ENCODE measurements at regions not wholly inside any gene's neighbourhood (a gene's known extent, or its start where the extent isn't known, plus 50 kb on each side); places are given as distances from the start of the nearest gene placed in this dataset.
"Not testable (repeated sequence)": the region's sequence is repeated elsewhere in the genome, so short reads cannot be mapped to it uniquely, and the experiment has no call there.

DNA sequence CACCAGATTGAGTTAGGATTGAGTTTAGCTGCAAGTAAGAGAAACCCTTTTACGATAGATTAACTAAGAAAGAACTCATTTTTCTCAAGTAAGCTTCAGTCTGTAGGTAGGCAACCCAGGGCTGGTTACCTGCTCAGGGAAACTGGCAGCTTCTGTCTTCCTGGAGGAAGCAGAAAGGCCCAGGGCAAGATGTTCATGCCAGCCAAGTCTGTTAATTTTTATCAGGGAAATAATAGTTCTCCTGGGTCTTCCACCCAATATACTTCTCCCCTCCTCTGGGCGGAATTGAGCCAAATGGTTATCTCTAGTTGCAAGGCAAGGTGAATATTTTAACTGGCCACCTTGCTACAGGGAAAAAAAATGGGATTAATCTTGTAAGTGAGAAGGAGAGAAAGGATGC is 98.2 kb downstream of the UTRN start:
- Mint-ChIP-seq H3K27me3 (ENCODE audit: insufficient read depth) (no peaks in the 10 kb centered on the region), H3K27ac (no peak overlapping the region), H3K4me1 (ENCODE audit: low read depth) (peaks cover 15% of the 10 kb centered on the region), H3K36me3 (ENCODE audit: low read depth) (peaks cover 33% of the 10 kb centered on the region), H3K9me3 (peaks cover 20% of the 10 kb centered on the region), H3K4me3 (no peak overlapping the region)
- no peak for DNase-seq (ENCODE audit: low spot score)
- intact Hi-C loops (cut with micrococcal nuclease), result no loop called here

DNA sequence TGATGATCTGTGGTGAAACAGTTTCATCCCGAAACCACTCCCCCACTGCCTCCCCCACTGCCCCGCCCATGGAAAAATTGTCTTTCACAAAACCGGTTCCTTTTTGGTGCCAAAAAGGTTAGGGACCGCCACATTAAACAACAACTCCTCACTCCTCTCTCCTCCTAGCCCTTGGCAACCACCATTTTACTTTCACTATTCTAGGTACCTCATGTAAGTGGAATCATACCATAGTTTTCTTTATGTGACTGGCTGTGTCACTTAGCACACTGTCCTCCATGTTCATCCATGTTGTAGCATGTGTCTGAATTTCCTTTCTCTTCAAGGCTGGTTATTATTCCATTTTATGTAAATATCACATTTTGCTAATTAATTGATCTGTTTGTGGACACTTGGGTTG is 99.3 kb downstream of the UTRN start:
- Mint-ChIP-seq H3K36me3 (ENCODE audit: low read depth) (peaks cover 27% of the 10 kb centered on the region), H3K4me3 (no peak overlapping the region), H3K9me3 (peaks cover 19% of the 10 kb centered on the region), H3K27me3 (ENCODE audit: insufficient read depth) (no peaks in the 10 kb centered on the region), H3K4me1 (ENCODE audit: low read depth) (peaks cover 19% of the 10 kb centered on the region), H3K27ac (no peak overlapping the region)
- intact Hi-C loops (cut with micrococcal nuclease), result no loop called here
- DNase-seq (ENCODE audit: low spot score), result no peak

DNA sequence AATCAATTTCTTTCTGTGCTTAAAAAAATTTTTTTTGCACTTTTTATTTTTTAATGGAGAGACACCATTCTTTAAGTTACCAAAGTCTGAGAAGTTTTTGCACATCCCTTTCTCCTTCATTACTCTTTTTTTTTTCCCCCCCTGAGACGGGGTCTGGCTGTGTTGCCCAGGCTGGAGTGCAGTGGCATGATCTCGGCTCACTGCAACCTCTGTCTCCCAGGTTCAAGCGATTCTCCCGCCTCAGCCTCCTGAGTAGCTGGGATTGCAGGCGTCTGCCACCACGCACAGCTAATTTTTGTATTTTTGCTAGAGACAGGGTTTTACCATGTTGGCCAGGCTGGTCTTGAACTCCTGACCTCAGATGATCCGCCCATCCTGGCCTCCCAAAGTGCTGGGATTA is 104.3 kb downstream of the UTRN start:
- H3K27ac Mint-ChIP-seq; H3K27me3 Mint-ChIP-seq (ENCODE audit: insufficient read depth); H3K4me3 Mint-ChIP-seq; DNase-seq (ENCODE audit: low spot score); intact Hi-C loops (cut with micrococcal nuclease); H3K9me3 Mint-ChIP-seq: not testable (repeated sequence)
- peaks cover 31% of the 10 kb centered on the region for H3K4me1 Mint-ChIP-seq (ENCODE audit: low read depth)
- peaks cover 25% of the 10 kb centered on the region for H3K36me3 Mint-ChIP-seq (ENCODE audit: low read depth)

DNA sequence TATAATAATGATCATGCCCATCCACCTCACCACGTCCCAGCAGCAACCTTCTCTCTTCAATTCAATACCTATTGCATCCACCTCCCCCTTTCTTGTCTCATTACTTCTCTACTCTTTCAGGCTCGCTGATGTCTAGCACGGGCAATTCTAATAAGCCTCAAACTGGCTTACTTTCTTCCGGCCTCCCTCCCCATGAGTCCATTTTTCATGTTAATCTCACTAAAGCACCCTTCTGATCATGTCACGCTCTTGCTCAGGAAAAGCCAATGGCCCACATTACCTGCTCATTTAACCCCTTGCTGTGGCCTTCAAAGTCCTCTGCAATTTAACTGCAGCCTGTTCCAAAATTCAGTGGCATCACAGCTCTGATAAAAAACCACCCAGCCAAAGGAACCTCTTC is 105.1 kb downstream of the UTRN start:
- H3K27ac Mint-ChIP-seq, result no peak overlapping the region
- H3K4me3 Mint-ChIP-seq, result no peak overlapping the region
- intact Hi-C loops (cut with micrococcal nuclease), result no loop called here
- H3K27me3 Mint-ChIP-seq (ENCODE audit: insufficient read depth), result no peaks in the 10 kb centered on the region
- peaks cover 26% of the 10 kb centered on the region for H3K4me1 Mint-ChIP-seq (ENCODE audit: low read depth)
- peaks cover 25% of the 10 kb centered on the region for H3K36me3 Mint-ChIP-seq (ENCODE audit: low read depth)
- DNase-seq (ENCODE audit: low spot score), result no peak
- peaks cover 4% of the 10 kb centered on the region for H3K9me3 Mint-ChIP-seq

DNA sequence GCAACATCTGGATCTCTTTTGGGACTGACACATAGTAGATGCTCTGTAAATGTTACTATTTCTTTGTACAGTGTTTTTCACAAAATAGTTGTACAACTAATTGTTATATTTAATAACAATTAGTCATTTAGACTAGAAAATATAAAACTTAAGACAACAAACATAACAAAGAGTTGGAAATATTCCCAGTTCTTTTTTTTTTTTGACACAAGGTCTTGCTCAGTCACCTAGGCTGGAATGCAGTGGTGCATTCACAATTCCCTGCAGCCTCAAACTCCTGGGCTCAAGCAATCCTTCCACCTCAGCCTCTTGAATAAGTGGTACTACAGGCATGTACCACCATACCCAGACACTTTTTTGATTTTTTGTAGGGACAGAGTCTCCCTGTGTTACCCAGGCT is 105.8 kb downstream of the UTRN start:
- Mint-ChIP-seq H3K4me1 (ENCODE audit: low read depth) (peaks cover 26% of the 10 kb centered on the region), H3K27me3 (ENCODE audit: insufficient read depth) (no peaks in the 10 kb centered on the region), H3K4me3 (no peak overlapping the region), H3K9me3 (peaks cover 4% of the 10 kb centered on the region), H3K36me3 (ENCODE audit: low read depth) (peaks cover 26% of the 10 kb centered on the region), H3K27ac (no peak overlapping the region)
- DNase-seq (ENCODE audit: low spot score), result no peak
- intact Hi-C loops (cut with micrococcal nuclease), result no loop called here

DNA sequence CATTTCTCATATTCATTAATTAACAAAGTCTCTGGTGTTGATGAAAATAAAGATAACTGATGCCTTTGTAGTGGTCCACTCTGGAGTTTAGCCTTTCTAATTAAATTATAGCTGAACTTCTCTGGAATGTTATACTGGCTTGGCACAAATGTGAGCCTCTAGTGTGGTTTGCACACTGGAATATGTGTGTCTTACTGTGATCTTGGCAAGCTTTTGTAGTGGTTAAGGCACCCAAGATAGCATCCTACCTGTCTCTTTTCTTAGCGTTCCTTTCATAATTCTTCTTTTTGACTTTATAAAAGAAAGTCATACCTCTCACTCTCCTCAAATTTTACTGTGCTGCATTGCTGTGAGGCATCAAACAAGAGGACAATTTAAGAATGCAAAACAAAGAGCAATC is 107.4 kb downstream of the UTRN start:
- Mint-ChIP-seq H3K27ac (no peak overlapping the region), H3K27me3 (ENCODE audit: insufficient read depth) (no peaks in the 10 kb centered on the region), H3K4me1 (ENCODE audit: low read depth) (peaks cover 26% of the 10 kb centered on the region), H3K4me3 (no peak overlapping the region), H3K36me3 (ENCODE audit: low read depth) (peaks cover 34% of the 10 kb centered on the region), H3K9me3 (peaks cover 15% of the 10 kb centered on the region)
- intact Hi-C loops (cut with micrococcal nuclease), result no loop called here
- DNase-seq (ENCODE audit: low spot score), result no peak

DNA sequence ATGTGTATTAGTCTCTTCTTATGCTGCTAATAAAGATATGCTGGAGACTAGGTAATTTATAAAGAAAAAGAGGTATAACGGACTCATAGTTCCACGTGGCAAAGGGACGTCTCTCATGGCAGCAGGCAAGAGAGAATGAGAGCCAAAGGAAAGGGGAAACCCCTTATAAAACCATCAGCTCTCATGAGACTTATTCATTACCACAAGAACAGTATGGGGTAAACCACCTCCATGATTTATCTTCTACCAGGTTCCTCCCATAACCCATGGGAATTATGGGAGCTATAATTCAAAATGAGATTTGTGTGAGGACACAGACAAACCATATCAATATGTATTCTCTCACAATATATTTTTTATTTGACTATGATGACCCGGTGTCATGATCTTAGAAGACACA is 109.1 kb downstream of the UTRN start:
- no peak overlapping the region for H3K27ac Mint-ChIP-seq
- DNase-seq (ENCODE audit: low spot score), result no peak
- intact Hi-C loops (cut with micrococcal nuclease), result no loop called here
- no peaks in the 10 kb centered on the region for H3K27me3 Mint-ChIP-seq (ENCODE audit: insufficient read depth)
- H3K4me3 Mint-ChIP-seq, result no peak overlapping the region
- peaks cover 21% of the 10 kb centered on the region for H3K4me1 Mint-ChIP-seq (ENCODE audit: low read depth)
- H3K9me3 Mint-ChIP-seq, result peaks cover 26% of the 10 kb centered on the region
- H3K36me3 Mint-ChIP-seq (ENCODE audit: low read depth), result peaks cover 39% of the 10 kb centered on the region

DNA sequence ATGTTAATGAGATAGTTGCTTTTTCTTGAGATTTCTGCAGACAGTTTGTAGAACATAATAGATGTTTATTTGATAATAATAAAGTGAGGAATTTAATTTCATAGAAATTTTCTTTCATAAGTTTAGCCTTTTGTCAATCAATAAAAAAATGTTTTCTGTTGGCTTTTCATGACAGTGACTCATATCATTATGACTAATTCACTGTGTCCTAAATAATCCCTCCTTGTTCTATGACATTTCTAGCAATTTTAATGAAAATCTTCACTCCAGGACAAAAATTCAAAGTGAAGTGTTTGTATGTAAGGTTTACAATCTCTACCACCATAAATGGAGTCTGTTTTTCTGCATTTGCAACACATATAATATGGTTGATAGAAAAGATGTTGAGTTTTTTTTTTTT is 109.9 kb downstream of the UTRN start:
- H3K4me3 Mint-ChIP-seq, result no peak overlapping the region
- no peaks in the 10 kb centered on the region for H3K27me3 Mint-ChIP-seq (ENCODE audit: insufficient read depth)
- peaks cover 41% of the 10 kb centered on the region for H3K36me3 Mint-ChIP-seq (ENCODE audit: low read depth)
- H3K9me3 Mint-ChIP-seq, result peaks cover 26% of the 10 kb centered on the region
- no peak for DNase-seq (ENCODE audit: low spot score)
- no peak overlapping the region for H3K27ac Mint-ChIP-seq
- H3K4me1 Mint-ChIP-seq (ENCODE audit: low read depth), result peaks cover 21% of the 10 kb centered on the region
- intact Hi-C loops (cut with micrococcal nuclease), result no loop called here

DNA sequence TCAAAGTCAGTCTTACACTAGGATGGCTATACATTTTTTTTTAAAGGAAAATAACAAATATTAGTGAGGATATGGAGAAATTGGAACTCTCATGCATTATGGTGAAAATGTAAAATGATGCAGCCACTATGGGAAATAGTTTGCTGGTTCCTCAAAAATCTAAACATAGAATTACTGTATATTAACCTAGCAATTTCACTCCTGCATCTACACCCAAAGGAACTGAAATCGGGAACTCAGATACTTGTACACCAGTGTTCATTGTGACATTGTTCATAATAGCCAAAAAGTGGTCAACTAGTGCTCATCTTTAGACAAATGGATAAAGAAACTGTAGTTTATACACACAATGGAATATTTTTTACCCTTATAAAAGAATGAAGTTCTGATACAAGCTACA is 110.7 kb downstream of the UTRN start:
- peaks cover 26% of the 10 kb centered on the region for H3K9me3 Mint-ChIP-seq
- no peak for DNase-seq (ENCODE audit: low spot score)
- peaks cover 33% of the 10 kb centered on the region for H3K36me3 Mint-ChIP-seq (ENCODE audit: low read depth)
- peaks cover 13% of the 10 kb centered on the region for H3K4me1 Mint-ChIP-seq (ENCODE audit: low read depth)
- H3K4me3 Mint-ChIP-seq, result no peak overlapping the region
- no peaks in the 10 kb centered on the region for H3K27me3 Mint-ChIP-seq (ENCODE audit: insufficient read depth)
- intact Hi-C loops (cut with micrococcal nuclease), result no loop called here
- no peak overlapping the region for H3K27ac Mint-ChIP-seq

DNA sequence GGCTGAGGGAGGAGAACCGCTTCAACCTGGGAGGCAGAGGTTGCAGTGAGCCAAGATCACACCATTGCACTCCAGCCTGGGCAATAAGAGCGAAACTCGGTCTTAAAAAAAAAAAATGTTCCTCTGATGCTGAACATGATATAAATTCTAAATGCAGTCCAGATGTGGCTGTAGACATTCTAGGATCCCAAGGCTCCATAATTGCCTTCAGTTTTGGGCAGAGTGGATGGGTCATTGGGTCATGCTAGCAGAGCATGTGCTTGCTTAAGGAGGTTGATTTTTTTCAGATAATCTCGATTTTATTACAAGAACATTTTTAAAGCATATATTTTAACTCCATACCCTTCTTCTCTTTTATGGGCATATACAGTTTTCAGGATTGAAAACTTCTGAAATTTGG is 112.0 kb downstream of the UTRN start:
- Mint-ChIP-seq H3K9me3 (peaks cover 26% of the 10 kb centered on the region), H3K4me1 (ENCODE audit: low read depth) (peaks cover 13% of the 10 kb centered on the region), H3K4me3 (no peak overlapping the region), H3K27me3 (ENCODE audit: insufficient read depth) (no peaks in the 10 kb centered on the region), H3K27ac (no peak overlapping the region), H3K36me3 (ENCODE audit: low read depth) (peaks cover 40% of the 10 kb centered on the region)
- intact Hi-C loops (cut with micrococcal nuclease), result no loop called here
- DNase-seq (ENCODE audit: low spot score), result no peak

DNA sequence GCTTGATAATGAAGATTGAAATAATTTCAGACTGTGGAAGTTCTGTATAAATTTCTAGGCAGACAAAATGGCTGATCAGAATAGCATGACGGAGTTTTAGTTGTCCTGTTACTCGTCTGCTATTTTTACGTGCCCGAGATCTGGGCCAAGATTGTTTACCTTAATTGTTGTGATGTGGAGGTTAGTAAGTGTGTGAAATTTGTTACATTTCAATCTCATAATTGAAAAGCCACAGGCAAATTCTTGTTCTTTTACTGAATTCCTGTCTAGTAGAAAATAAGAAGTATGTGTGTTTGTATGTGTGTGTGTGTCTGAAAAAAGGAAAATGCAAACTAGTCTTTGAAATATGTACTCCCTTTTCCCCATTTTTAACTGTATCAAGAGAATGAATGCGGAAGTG is 115.2 kb downstream of the UTRN start:
- no peak overlapping the region for H3K4me3 Mint-ChIP-seq
- DNase-seq (ENCODE audit: low spot score), result no peak
- H3K27me3 Mint-ChIP-seq (ENCODE audit: insufficient read depth), result no peaks in the 10 kb centered on the region
- H3K27ac Mint-ChIP-seq, result no peak overlapping the region
- H3K4me1 Mint-ChIP-seq (ENCODE audit: low read depth), result no peaks in the 10 kb centered on the region
- peaks cover 22% of the 10 kb centered on the region for H3K9me3 Mint-ChIP-seq
- H3K36me3 Mint-ChIP-seq (ENCODE audit: low read depth), result peaks cover 49% of the 10 kb centered on the region
- intact Hi-C loops (cut with micrococcal nuclease), result no loop called here

DNA sequence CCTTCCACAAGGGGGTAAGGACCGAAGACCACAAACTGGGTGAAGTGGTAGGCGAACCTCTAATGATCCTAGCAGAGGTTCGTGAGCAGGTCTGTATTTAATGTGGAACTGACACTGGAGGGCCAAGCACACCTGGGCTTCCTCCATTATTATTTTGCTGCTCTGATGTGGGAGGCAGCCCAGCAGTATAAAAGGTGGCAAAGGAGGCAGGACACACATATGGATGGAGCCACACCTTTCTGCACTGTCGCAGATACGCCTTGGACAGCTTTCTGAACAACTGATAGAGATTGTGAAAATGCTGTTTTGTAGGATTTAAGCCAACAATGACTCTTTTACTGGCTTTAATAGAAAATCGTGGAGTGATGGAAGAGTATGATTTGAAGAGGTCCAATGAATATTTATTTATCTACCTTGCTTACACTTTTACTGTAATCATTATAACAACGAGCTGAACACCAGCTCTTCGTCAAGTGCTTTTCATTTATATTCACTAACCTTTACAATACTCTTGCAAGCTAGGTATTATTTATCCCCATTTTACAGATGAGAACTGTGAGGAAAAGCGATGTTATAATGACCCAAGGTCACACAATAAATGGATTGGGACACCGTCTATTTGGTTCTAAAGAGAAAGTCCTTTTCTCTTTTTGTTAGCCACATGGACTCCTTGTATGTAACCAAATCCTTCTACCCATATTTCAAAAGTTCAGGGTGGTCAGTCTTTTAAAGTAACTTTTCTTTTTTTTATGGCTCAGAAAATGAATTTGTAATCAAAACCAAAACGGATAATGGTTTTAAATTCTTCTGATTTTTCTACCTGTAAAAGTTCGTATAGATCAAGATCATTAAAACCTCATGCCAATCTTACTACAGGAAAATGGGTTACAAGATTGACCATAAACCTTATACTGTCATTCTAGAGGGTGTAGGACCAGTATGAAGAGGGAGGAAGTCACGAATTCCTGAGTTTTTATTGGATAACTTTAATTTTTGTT is 116.9 kb downstream of the UTRN start:
- no peak for DNase-seq (ENCODE audit: low spot score)
- intact Hi-C loops (cut with micrococcal nuclease), result no loop called here
- Mint-ChIP-seq H3K27ac (no peak overlapping the region), H3K4me1 (ENCODE audit: low read depth) (no peaks in the 10 kb centered on the region), H3K27me3 (ENCODE audit: insufficient read depth) (no peaks in the 10 kb centered on the region), H3K9me3 (peaks cover 13% of the 10 kb centered on the region), H3K36me3 (ENCODE audit: low read depth) (peaks cover 47% of the 10 kb centered on the region), H3K4me3 (no peak overlapping the region)

DNA sequence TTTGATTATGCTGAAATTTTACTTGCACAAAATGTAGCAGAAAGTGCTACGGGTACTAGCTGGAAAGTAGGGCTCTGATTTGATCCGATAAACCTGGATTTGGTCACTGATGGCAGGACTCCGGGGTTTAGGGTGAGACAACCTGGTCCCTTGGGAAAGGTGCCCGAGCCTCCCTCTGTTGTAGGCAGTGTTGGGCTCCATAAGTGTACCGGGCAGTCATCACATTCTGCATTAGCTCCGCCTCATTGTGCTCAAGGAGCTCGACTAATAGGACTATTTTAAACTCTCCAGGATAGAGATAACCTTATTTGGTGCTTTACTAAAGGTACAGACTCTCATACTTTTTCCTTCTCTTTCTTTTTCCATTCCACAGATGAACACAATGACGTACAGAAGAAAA is 117.6 kb downstream of the UTRN start:
- Mint-ChIP-seq H3K27ac (no peak overlapping the region), H3K4me3 (no peak overlapping the region), H3K4me1 (ENCODE audit: low read depth) (no peaks in the 10 kb centered on the region), H3K36me3 (ENCODE audit: low read depth) (peaks cover 44% of the 10 kb centered on the region), H3K9me3 (peaks cover 8% of the 10 kb centered on the region), H3K27me3 (ENCODE audit: insufficient read depth) (no peaks in the 10 kb centered on the region)
- no peak for DNase-seq (ENCODE audit: low spot score)
- intact Hi-C loops (cut with micrococcal nuclease), result no loop called here

All from activated T-helper 1 cell treated with anti-CD3 and anti-CD28 coated beads, Interleukin-12 subunit alpha, Interleukin-12 subunit beta, Interleukin-2, Interleukin-4 antibody, amounts not matched to agents 30 ng/mL and 10 ng/mL and 1 ng/mL, durations not matched to agents 14 hours and 24 hours and 36 hours (primary cell).